UCSD-AML1 (cell line): ENCODE measurements at regions not wholly inside any gene's neighbourhood (a gene's known extent, or its start where the extent isn't known, plus 50 kb on each side); places are given as distances from the start of the nearest gene placed in this dataset.

Experiments
- DNase-seq: peaks from one replicate; lab custom pipeline; 2025; ENCODE audit not compliant: unreplicated experiment; lab: John Stamatoyannopoulos, UW

DNA sequence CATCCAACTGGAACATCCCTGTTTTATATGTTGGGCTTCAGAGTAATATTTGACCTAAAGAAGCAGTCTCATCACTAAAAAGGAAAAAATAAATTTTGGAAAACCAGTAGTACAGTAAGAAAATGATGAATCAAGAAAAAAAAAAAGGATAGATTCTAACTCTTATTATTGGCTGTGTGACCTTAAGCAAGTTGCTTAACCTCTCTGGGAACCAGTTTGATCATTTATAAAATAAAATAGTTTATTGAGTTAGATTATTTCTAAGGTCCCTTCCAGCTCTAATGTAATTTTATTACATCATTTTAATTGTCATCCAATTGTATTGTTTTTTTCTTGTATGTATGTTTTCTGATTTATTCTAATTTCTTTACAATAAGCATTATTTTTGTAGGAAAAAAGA lies 127.0 kb downstream of the PRELID2 start:
- no peak for DNase-seq

DNA sequence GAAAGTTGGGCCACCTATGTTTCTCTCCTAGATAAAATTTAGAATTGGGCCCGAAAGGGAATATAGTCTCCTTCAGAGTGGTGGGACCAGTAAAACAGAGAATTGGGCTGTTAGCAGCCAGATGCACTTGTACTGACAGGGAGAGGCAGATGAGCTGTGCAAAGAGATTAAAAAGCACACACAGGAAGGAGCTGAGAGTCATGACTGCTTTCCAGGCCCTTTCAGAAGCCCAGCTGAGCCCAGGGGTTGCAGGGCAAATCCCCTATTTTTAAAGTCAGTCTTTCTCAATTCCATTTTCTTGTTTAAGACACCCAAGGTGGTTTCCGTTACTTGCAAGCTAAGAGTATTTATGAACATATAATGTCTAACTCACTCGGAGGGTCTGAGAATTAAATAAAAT lies 130.4 kb downstream of the PRELID2 start:
- DNase-seq = no peak

DNA sequence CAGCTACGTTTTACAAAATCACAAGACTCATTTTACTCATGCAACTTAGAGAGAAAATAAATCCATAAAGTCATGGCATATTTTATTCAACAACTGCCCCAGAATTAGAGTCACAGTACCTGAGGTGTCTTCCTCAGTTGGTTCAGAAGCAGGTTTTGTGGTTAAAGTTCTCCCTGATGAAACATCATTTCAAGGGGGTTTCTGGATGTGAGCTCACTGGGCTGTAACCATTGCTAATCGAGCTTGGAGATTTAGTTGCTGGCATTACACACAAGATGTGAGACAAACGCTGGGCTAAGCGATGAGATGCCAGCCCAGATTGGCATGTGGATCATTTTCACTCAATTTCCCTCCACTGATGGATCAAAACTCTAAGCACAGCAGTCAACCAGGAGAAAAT lies 131.3 kb downstream of the PRELID2 start:
- DNase-seq = no peak

DNA sequence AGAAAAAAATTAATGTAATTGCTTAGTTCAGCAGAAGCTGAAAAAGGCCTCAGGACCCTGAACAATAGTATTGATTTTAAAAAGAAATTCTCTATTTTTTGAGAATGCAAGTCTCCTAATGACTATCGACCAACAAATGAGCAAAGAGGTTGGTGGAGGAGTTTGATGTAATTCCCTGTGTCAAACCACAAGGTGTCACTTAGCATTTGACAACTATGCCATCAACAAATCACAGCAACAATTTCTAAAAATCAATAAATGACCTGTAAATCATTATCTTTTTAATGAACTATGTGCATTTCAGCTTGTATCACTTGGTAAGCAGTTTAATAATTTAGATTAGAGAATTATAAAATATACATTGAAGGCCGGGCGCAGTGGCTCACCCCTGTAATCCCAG lies 133.7 kb downstream of the PRELID2 start:
- DNase-seq = no peak

DNA sequence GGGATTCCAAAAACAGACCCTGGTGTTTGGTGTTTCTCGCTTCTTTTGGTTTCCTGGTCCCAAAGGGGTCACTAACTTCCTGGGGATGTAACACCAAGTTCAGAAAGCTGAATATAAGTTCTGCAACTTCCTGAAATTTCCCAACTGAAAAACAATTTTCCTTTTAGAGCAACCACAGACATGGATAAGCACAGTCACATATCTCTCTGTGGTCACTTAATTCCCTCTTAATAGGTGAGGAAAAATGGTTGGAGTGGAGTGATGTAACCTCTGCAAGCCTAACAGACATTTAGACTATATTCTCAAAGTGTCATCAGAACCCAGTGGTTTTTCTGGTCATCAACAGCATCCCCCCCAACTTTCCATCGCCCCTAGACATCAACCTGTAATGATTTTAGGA lies 135.3 kb downstream of the PRELID2 start:
- DNase-seq = no peak

DNA sequence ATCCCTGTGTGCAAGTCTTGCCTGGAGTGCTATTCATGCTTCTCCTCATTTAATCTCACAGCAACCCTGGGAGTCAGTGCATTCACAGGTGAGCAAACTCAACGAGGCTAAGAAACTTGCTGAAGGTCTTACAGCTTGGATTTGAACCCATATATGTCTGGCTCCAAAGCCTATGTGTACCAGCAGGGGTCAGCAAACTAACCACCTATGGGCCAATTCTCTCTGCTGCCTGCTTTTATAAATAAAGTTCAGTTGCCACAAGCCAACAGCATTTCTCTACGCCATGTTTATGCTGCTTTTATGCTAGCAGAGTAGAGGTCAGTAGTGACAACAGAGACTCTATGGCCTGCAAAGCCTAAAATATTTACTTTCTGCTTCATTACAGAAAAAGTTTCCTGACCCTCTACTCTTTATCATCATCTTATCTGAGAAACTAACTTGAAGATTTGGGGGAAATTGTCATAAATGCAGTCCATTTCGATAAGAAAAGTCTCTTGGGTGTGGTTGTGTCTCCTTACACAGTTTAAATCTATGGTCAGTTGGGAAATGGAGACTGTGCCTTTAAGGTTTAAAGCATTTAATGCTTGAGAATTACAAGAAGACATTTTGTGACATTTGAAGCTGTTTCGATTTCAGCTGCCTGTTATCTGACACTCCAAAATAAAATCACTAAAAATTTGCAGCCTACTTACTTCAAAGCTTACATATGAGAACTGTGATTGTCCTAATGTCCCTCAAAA lies 137.7 kb downstream of the PRELID2 start:
- peak; percentile 17 for DNase-seq

DNA sequence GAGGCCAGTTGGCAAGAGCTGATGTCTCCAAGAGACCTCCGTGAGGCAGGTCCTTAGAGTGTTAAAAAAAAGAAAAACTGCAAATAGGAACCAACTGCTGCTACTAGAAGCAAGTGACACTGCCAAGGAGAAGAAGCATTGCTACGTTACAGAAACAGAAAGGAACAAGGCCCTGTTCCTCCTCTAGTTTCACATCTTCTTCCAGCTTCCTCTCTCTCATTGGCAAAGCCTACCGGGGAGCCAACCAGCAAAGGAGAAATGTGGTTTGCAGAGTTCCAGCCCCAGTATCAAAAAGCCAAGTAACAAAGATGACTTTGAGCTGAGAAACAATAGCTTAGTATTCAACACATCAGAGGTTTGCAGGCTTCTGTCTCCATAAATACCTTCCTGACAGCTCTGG lies 145.9 kb downstream of the PRELID2 start:
- DNase-seq = no peak

DNA sequence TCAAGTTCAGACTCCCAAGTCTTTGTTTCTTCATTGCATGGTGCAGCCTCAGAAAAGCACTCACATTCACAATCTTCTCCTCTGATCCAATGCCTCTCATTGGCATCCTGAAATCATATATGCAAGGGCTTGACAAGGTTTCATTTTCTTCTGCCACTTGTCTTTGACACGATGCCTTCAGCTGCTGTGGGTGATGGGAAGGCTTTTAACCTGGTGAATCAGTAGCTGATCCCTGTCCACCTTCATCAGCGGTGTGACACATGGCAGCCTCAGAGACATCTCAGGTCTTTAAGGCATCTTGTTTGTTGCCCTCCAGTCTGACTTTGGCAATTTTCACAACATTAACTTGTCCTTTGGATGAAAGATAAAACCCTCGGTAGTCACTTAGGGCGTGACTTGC lies 147.2 kb downstream of the PRELID2 start:
- no peak for DNase-seq

DNA sequence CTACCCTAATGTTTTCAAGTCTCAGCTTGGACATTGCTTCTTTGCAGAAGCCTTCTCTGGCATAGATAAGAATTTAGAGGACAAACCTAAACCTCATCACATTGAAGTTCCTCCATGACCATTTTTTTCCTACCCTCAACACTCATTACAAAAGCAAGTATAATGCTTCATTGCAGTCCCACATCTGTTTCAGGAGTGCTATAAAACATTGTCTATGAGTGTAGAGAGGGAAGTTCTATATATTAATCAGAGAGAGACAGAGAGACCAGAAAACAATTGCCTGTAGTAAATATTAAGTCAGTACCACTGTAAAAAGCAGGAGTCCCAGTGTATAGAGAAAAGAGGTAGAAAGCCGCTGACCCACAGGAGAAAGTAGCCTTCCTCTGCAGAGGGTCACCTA lies 149.7 kb downstream of the PRELID2 start:
- DNase-seq = no peak

DNA sequence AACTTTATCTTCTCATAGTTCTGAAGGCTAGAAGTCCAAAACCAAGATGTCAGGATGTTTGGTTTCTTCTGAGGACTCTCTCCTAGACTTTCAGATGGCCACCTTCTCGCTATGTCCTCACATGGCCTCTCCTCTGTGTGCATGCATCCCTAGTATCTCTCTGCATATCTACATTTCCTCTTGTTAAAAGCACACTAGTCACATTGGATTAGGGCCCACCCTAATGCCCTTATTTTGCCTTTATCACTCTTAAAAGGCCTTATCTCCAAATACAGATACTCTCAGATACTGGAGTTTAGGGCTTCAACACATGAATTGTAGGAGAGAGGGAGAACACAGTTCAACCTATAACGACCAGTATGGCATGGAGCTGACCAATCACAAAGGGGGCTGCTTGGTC lies 151.7 kb downstream of the PRELID2 start:
- DNase-seq = no peak

DNA sequence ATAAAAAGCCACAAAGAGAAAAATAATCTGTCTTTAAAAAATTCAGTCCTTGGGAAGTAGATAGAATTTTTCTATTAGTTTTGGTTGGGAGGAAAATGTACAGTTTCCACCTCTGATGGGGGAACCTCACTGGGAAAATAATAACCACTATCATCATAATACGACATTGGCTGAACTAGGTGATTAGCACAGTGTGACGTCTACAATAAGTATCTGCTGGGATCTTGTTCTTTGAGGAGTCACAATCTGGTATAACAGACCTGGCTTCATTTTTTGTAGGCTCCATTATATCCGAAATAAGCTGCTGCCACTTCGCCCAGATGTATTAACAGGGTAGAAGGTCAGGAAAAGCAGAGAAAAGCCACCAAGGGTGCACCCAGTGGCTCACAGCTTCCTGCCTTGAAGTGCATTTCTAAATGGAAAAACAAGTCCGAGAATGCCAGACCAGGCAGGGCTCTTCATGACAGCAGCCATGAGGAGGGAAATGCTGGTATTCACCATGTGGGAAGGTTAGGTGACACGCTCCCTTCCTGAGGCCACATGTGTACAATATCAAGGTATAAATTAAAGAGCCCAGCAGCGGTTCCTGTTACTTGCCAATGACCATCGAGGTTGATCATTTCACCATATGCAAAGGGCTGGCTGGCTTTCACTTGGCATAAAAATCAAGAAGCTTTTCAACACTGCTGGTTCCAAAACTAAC lies 152.8 kb downstream of the PRELID2 start:
- DNase-seq = peak; percentile 10

DNA sequence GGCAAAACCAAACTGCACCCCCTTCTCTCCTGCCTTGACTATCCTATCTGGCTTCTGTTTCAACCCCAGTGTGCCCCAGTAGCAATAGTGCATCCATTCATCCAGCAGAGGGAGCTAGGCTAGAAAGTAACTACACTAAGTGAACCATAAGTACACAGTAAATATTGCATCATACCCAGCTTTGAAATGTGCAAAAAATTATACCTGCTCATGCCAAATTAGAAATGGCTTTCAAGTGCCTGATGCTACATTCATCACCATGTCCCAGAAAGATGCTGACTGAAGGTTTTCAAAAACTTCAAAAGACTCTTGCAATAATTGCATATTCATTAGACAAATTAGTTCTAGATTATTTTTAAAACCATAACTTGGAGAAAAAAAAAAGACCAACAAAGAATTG lies 153.5 kb downstream of the PRELID2 start:
- peak; percentile 25 for DNase-seq

DNA sequence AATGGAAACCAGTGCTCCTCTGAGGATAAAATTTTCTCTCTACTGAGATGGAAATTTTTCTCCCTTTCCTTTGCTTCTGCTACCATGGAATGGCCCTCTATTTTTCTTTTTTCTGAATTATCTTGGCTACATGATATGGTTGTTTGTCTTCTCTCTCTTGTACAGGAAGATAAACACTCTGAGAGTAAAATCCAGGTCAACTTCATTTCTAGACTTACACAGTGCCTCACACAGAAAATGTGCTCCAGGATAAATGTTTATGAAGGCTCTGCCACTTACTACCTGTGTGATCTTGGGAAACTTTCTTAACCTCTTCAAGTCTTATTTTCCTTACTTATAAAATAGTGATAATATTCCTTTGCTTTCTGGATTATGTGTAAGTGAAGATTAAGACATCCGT lies 153.9 kb downstream of the PRELID2 start:
- no peak for DNase-seq

DNA sequence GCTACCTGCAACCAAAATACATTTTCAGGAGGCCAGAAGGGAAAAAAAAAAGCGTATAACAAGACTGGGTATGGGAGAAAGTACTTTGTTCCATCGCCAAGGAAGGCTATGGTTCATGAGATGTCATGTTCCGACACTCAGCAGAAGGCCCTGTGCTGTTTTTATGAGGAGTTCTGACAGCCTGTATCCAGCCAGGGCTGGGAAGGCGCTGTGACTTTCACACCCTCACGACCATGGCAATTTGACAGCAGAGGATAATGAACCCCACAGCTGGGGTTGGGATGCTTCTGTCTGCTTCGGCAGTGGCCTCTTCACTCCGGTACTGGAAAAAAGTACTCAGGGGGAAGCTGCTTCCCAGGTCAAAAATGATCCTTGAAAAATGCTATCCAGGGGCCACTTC lies 154.4 kb downstream of the PRELID2 start:
- DNase-seq = no peak

DNA sequence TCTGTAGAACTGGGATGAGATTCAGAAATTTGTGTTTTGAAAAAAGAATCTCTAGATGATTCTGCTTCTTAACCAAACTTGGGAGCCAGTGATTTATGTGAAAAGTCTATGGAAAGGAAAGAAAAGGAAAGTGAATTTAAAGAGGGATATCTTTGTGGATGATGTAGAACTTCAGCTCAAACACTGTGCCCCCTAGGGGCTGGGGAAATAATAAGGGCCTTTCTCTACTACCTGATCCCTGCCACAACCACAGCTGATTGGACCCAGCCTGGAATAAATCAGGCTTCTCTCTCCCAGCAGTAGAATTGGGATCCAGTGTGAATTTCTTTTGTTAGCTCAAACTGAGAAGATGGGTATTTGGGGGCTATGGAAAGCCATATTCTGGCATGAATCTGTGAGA lies 155.0 kb downstream of the PRELID2 start:
- DNase-seq = no peak

DNA sequence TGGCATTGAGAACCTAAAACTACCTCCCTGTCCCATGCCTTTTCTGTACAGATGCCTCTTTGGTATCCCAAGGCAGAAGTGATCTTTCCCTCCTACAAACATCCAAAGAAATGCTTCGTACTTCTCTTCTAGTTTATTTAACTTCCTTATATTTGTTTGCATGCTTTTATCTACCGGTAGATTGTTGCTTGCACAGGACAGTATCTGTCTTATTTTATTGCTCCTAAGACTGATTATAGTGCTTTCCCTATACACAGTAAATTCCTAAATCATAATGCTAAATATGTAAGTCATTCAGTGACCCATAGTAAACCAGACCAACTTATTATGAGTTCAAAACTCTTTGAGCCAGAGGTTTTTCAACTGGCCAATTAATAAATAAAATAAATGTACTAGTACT lies 156.9 kb downstream of the PRELID2 start:
- no peak for DNase-seq

DNA sequence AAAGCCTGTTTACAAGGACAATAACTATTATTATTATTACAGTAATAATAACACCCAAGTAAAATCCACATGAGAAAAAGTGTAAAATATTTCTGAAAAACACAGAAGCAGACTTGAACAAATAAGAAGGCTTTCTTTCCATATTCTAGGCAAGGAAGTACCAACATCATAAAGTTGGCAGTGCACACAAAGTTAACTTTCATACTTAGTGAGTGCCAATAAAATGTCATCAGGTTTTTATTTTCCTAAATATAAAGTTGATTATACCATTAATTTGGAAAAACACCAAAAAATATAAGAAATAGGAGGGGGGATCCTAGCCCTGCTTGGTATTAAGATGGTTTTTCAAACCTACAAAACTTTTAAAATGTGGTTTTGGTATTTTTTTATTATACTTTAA lies 161.4 kb downstream of the PRELID2 start:
- DNase-seq = no peak

DNA sequence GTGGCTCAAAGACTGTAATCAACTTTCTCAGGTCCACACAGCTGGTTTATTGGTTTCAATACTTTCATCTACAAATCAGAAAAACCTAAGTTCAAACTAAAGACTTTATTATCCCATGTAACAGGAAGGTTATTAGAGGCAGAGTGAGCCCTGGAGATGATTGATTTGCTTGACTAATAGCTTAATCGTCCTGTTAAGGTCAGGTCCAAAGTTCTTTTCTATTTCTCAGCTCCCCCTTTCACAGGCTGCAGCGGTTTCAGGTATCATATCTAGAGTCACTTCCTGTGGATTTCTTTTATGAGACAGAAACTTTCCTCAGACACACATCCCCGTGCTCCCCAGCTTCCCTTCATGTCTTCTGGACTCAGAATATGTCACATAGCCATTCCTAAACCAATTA lies 166.4 kb downstream of the PRELID2 start:
- DNase-seq = no peak

DNA sequence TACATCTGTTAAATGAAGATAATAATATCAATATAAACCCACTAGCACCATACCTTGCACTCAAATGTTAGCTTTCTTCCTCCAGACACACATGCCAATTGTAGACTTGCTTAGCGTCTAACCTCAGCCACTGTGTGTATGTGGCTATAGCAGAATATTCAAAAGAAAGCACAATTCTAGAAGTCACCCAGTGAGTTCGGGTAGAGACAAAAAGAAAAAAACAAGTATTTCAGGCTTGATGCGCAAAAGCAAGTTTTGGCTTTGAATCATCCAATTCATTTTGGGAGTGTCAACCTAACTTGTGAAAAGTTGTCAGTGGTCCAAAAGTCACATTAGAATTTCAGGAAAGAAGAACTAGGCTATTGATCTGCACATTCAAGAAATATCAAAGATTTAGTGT lies 167.4 kb downstream of the PRELID2 start:
- DNase-seq = no peak

DNA sequence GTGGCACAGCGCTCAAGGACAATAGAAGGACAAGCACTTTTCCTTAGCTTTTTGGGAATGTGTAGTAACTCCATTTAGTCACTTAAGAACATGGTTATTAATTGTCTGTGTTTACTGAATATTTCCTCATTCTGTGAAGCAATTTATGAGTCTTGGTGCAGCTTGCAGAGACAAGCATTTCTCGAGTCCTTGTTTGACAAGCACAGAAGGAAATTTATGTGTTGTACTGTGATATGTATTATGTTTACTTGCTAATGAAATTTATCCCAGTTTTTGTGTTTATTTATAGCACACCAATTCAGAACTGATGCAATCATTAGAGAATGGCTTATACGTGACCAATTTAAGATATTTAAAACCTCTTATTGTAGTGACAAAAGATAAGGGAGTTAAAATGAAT lies 168.6 kb downstream of the PRELID2 start:
- no peak for DNase-seq

DNA sequence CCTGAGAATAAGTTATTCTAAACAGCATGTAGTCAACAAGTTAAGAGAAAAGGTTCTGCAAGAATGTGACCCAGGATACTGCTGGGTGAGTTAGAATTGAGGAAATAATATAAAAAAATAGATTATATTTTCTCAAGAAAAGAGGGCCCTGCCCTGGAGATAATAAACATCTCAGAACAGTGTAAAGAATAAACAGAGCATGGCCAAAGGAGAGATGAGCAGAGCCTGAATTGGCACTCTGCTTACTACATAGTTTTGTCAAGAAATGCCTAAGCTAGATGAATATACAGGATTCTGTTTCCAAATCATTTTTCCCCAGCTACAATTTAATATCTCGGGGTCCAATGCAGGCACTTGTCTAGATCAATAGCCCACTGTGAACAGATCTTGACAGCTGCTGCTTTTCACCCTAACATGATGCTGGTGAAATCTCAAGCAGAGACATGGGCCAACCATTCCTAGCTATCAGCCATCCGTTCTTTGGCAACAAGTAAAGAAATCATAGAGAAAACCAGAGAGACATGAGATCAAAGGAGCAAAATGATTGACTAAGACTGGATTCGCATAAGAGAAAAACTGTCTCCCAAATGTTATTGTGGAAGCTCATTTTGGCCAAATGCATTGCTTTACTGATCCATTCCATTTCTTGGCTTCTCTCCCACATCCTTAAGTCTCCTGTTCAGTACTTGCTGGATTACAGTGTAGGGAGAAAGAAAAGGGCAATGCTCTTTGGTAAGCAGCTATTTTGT lies 173.2 kb downstream of the PRELID2 start:
- no peak for DNase-seq
